GM18909 (cell line): ENCODE measurements at regions not wholly inside any gene's neighbourhood (a gene's known extent, or its start where the extent isn't known, plus 50 kb on each side); places are given as distances from the start of the nearest gene placed in this dataset.
A peak's percentile ranks its signal among the peaks of the same experiment; 100 is the strongest.

ENCODE experiments used
- ATAC-seq: cut with Tn5 transposase; IDR thresholded peaks from one replicate; pipeline ENCODE4 v1.9.1; 2021; ENCODE audit warnings: mild to moderate bottlenecking; ENCODE audit not compliant: unreplicated experiment, poor library complexity

DNA sequence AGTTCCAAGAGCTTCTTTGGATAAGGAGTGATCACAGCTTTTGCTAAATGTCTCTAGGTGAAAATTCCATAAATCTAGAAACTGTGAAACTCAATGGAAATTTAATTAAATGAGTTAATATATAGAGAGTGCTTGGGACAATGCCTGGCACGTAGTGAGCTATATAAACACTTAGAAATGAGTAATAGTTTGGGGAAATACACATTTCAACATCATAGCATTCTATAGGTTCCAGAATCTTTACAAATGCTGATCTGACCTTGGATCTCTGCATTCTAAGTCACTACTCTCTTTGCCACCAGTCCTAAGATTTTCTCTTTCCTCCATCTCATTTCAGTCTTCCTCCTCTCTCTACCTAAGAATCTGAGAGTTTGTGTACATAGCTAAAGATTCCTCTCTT lies 175.6 kb downstream of the SOX9 start:
- no peak for ATAC-seq

DNA sequence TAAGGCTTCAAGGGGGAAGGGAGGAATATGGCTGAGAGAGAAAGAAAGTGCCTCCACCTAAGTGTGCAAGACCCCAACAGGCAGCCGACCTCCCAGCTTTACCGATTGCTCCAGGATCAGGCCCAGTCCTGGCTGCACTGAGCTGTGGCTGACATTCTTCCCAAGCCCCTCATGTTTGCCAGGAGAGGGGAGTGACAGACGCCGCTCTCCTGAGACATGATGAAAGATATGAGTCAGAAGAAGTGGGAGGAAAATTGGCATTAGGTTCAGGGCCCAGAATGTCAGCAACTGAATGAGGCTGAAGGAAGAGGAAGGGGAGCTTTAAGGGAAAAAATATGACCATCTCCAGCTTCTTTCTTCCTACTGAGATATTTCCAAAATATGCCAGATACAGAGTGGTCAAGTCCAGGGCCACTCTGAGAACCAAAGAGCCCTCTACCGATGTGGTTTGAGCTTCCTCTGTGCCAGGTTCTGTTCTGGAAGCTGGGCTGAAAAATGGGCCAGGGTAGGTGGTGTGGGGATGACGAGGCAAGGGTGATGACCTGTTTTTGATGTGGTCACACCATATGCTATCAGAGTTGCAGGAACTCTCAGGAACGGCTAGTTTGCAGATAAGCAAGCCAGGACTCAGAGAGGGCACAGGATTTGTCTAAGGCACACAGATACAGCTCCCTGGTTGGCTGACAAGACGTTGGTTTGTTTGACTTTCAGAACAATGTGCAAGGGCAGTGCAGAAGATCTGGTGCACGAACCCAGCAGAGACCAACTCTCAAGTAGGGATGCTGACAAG lies 176.7 kb downstream of the SOX9 start:
- no peak for ATAC-seq

DNA sequence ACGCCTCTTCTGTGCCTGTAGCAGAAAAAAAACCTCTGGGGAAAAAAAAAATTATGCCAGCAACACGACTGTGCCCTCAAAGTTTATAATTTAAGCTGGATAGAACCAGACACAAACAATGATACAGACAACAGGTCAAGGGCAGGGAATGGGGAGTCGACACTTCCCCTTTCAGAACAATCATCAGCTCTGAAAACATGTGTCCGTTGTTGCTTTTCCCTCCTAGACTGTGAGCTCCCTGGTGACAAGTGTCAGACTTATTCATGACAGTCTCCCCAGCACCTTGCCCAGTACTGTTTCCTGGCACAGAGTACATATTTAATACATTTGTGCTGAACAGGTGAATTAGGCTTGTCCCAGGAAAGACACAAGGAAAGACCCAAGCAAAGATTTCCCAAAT lies 178.3 kb downstream of the SOX9 start:
- no peak for ATAC-seq

DNA sequence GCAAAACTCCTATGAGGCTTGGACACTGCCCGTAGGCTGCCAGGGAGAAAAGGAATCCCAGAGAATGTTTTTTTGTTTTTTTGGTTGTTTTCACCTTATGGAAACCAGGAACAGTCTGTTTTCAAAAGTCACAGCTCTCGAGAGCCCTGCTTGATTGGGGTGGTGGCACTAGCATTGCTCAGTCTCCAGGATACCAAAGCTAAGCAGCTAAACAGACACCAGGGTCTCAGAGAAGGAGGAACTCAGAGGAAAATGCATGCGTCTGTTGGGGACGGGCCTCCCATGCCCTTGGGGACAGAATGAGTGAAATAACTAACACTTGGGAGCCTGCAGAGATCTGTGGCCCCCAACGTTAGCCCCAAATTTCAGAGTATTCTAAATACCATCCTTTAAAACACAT lies 178.8 kb downstream of the SOX9 start:
- ATAC-seq, result no peak

DNA sequence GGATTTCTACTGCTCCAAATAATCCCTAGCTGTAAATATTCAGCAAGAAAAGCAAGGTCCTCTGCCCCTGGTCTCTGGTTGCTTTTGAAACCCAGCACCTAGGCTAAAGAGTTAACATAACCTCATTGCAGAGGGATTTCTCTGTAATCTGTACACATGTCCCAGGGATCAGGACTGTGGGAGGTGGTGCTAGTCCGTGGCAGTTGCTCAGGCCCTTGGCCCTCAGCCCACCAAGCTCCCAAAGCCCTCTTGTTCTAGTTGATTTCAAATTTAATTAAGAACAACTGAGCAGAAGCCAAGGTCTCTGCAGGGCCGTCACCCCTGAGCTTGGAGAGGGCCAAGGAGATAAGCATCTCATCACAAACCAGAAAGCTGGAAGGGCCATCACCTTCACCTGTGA lies 181.1 kb downstream of the SOX9 start:
- no peak for ATAC-seq

DNA sequence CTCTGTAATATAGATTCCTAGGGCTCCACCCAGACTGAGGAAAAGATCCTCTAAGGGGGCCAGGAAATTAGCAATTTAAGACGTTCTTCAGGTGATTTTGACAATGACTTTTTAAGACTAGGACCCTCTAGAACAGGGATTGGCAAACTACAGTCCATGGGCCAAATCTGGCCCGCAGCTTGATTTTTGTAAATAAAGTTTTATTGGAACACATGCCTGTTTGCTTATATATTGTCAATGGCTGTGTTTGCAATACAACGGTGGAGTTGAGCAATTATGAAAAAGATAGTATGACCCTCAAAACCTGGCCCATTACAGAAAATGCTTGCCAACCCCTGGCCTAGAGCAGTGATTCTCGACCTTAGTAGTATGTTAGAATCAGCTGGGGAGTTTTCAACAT lies 181.9 kb downstream of the SOX9 start:
- ATAC-seq, result no peak

DNA sequence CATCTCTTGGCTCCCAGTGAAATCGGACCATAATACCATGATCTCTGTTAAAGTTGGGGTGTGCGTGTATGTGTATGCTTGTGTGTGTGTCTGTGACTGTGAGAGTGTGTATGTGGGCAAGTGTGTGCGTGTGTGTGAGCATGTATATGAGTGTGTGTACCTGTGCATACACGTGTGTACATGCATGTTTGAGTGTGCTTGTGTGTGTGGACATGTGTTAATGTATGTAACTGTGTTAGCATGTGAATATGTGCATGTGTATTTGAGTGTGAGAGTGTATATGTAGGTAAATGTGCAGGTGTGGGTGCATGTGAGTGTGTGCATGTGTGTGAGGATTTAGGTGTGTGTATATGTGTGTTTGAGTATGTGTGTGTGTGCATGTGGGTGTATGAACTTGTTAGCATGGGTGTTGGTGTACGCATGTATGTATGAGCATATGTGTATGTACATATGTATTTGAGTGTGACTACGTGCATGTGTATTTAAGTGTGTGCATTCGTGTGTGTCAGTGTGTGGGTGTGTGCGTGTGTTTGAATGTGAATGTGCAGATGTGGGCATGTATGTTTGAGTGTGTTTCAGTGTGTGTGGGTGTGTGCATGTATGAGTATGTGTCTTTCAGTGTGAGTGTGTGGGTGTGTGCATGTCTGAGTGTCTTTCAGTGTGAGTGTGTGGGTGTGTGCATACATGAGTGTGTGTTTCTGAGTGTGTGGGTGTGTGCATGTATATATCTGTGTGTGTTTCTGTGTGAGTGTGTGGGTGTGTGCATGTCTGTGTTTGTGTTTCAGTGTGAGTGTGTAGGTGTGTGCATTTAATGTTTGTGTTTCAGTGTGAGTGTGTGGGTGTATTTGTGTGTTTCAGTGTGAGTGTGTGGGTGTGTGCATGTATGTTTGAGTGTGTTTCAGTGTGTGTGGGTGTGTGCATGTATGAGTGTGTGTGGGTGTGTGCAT lies 183.2 kb downstream of the SOX9 start:
- ATAC-seq, result no peak

DNA sequence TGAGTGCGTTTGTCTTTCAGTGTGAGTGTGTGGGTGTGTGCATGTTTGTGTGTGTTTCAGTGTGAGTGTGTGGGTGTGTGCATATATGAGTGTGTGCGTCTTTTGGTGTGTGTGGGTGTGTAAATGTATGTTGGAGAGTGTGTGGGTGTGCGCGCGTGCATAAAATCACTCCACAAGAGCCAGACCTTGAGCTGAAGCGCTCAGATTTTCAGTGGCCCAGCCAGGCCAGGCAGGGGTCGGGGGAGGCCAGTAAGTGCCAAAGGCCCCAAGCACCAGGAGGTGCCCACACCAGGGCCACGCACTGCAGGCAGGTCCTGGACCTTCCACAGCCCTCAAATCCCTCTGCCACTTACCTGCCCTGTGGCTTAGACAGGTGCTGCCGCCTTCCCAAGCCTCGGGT lies 184.0 kb downstream of the SOX9 start:
- ATAC-seq, result no peak

DNA sequence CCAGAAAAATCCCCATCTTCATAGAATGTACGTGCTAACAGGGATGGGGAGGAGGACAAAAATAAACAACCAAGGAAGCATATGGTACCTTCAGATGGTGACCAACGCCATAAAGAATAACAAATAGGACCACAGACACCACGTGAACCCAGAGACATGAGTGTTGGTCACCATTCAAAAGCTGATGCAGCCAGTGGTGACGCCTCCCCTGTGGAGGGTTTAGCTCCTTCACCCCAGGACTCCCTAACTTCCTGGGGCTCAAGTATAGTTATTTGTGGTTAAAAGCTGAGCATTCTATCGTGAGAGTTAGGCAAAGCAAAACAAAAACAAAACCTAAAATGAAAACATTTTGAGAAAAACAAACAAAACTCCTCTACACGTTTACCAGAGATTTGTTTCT lies 184.7 kb downstream of the SOX9 start:
- no peak for ATAC-seq

DNA sequence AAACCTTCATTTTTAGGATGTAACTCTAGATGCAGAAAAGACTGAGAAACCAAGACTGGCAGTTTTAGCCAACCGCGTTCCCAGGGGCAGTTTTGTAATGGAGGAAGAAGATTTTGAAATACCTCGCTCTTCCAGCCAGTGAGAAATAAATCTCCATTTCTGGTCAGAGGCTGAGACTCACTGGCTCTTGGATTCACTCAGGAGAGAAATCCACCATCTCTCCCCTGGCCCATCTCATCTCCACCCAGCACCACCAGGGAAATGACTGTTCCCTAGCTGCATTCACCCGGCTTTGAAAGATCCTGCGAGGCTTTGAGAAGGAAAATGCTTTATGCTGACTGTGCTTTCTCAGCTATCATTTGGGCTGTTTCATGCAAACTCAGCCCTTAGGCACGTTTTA lies 185.2 kb downstream of the SOX9 start:
- ATAC-seq, result no peak

DNA sequence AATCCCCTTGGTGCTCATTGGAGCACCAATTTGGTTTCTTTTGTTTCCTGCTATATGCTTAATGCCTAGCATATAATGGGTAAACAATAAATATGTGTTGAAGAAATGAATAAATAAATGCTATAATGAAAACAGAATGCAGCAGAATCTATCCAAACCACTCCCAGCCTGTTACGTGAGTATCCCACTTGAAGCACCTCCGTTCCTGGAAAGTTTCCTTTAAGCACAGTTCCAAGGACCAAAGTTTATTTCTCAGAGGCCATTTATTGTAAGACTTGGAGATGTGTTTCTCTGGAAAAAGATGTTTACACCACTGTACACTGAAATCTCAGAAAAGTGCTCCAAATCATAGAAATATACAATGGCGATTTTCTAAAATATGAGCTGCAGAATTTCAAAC lies 187.0 kb downstream of the SOX9 start:
- no peak for ATAC-seq

DNA sequence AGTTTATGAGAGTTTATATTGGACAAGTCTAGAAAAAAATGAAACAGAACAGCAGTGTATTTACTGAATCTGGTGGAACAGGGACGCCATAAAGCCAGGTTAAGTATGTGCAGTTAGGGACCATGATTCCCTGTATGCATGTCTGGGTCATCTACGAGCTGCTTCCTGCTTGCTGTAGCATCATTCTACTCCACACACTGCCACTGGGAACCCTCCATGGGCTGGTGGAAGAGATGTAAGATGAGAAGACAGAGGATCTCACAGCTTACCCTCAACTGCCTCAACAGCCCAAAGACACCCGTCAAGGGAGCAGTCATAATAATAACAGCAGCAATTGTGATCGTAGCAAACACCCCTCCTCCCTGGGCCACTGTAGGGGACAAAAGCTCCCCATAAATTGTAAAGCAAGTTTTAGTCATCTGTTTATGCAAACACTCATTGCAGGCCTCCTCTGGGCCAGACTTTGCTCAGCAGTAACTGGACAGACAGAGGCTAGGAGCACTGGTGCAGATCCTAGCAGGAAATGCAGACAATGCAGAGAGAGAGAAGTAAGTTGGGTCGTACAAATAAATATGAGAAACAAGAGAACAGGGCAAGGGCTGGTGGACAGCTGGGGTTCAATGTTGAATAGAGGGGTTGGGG lies 188.0 kb downstream of the SOX9 start:
- ATAC-seq, result no peak

DNA sequence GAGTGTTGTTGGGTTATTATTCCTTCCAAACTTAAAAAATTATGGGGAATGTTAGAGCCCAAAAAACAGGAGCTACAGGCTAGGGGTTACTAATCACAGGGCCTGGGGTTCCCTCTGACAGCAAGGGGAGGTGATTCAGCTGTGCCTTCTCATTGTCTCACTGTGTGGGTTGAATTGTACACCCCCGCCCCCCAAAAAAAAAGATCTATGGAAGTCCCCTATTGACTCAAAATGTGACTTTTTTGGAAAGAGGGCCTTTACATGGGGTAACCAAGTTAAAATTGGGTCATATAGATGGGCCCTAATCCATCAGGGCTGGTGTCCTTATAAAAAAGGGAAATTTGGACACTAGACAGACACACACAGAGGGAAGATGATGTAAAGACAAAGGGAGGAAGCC lies 190.2 kb downstream of the SOX9 start:
- ATAC-seq, result peak; percentile 37

DNA sequence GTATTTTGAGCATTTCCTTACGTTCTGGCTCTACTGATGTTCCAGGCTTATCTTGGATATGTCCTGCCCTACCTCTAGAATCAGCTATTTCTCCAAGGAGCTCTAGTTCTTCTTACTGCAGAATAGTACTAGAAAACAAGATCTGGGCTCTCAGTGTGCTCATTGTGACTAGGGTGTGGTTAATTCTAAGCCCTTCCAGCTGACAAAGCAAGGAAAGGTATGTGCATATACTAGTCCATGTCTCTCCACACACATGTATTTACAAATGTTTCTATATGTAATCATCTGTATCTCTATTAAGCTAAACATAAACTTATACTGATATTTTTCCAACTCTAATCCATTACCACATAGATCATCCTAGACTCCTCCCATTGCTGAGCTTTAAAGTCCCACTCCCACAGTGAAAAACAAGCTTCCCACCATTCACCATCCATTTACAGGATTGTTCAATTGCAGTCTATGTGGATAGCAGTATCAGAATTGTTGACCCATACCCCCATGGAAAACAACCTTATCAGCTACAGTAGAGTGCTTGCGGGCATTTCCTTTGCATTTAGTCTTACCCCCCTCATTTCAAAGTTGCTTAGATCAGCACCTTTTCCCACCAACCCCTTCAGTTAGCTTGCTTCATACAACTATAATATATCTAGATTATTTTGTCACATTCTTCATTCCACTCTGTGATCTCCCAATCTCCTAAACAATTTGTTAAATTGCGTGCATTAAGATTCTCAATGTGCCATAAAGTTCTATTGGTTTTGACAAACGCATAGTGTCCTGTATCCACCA lies 194.5 kb downstream of the SOX9 start:
- no peak for ATAC-seq

DNA sequence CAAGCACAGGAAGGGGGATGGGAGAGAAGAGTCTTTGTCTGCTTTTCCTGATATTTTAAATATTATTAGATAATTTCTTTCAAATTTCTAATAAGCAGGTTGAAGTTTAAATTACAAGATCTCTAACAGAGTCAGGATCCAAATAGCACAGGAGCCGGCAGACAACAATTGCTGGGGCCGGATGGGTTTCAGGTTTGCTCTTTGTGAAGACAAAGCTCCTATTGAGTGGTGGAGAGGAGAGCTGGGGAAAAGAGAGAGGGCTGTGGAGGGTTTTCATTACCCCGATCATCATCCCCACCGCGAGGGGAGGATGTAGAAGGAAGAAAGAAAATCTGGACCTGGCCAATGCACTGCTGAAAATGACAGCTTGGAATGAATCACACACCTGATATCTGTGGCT lies 197.3 kb downstream of the SOX9 start:
- ATAC-seq, result peak; percentile 10

DNA sequence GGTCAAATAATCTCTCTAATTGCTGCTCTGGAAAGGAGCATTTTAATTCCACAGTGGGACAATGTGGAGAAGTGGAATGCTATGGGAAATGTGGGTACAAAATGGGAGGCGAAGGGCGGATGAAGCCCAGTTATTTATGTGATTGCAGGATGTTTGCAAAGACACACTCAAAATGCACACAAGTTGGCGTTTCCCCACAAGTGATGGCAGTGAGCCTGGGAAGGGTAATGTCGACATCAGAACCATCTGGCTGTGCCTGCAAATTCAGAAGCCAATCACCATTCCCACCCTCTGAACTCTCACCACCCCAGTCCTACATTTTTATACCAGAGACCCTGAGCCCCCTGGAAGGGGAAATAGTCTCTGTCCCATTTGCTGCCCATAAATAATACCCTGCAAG lies 201.1 kb downstream of the SOX9 start:
- no peak for ATAC-seq

DNA sequence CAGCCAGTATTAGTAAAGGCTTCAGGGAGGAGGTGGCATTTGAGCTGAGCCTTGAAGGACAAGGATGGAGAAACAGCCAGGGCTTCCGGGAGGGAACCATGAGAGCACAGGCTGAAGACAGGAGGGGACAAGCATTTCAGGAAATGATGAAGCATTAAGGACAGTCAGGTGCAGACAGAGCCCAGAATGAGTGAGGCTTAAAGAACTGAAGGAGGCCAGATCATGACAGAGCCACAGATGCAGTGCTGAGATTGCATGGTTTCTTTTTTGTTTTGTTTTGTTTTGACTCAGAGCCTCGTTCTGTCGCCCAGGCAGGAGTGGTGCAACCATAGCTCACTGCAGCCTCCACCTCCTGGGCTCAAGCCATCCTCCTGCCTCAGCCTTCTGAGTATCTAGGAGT lies 211.5 kb downstream of the SOX9 start:
- peak; percentile 76 for ATAC-seq

DNA sequence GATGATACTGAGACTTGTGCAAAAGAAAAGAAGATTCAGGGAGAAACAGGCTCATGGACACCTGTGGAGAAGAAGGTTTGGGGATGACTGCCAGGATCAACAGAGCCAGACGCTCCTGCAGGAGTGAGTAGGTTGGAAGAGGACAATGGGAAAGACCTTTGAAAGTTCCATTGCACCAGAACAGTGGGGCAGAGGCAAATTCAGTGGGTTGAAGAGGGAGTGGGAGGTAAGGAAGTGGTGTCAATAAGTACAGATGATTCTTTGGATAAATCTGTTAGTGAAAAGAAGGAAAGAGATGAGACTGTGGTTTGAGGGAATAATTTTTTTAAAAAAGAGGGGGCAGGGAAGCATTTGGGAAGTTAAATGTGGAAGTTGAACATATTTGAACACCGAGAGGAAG lies 212.8 kb downstream of the SOX9 start:
- no peak for ATAC-seq

DNA sequence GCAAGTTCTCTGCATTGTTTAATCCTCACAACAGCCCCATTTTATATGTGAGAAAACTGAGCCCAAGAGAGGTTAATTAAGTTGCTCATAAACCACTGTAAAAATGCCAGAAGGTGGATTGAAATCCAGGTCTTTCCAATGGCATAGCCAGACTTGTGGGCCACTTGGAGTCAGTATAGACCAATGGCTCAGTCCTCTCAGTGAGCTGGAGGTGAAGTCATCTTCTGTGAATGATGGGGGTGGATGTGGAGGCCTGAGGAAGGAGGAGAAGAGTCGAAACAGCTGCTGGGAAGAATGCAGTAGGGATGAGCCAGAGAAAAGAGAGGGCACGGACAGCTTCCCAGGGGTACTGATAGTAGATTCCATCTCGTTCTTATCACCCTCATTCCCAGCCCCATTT lies 213.4 kb downstream of the SOX9 start:
- no peak for ATAC-seq

DNA sequence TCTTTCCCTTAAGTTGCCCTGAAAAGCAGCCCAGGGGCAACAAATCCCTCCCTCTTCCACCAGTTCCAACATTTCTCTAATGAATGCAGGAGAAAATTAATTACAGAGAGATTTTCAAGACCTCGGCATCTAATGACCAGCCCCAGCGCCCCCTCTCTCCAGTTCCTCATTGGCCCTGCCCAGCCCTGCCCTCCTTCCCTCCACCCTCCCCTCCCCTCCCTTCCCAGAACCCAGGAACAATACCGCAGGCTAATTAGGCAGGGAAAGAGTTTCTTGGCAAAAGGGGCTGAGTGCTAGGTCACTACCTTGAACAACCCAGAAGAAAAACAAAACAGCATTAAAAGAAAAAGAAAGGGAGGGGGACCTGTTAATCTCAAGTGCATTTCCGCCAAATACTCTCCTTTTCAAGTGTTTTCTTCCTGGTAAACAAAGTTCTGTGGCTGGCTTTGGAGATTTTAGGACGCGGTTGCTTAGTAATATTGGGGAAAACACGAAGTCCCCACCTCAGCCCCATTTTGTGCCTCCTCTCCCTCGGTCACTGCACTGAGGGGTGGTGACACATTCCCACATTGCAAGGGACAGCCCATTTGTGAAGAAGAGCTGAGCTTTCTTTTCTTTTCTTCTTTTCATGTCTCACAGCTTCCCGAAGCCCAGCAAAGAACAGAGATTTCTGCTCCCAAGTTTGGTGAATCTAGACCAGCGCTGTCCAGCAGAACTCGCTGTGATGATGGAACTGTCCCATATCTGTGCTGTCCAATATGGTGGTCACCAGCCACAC lies 215.4 kb downstream of the SOX9 start:
- ATAC-seq, result no peak
